ENCODE measurements at regions not wholly inside any gene's neighbourhood (a gene's known extent, or its start where the extent isn't known, plus 50 kb on each side); places are given as distances from the start of the nearest gene placed in this dataset.

DNA sequence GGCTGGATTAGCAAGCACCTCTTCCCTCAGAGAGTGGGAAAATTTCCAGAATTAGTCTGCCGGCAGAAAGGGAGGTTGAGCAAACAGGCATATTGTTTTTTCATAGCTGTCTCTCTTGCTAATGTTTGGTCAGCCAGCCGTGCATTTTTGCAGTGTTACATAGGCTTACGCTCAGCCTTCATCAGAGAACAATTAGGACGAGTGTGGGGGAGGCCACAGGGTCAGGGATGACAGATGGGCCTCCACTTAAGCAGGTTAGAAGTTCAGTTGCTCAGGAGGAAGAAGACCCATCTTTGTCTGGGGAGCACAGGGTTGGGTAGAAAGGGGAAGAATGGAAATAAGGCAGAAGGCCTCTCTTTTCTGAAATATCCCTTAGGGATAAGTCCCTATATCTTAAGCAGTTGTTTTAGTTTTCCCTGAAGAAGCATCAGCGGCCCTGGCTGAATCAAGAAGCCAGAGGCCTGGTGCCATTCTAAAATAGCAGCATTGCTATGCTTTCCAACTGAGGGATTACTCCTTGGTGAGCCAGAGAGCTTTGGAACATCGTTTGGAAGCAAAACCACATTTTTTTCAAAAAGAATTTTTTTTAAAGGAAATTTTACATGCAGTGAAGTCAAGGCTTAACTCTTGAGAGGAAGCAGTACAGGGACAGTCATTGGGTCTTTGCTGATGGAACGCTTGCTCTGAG is 118.8 kb downstream of the SMIM20 start:
- Histone ChIP-seq H3K4me2 (ENCODE audit: control insufficient read depth, insufficient read depth) (no peak overlapping the region), H2AFZ (ENCODE audit: control insufficient read depth, low read depth, low read length) (no peak overlapping the region), H4K20me1 (ENCODE audit: control insufficient read depth, insufficient read depth) (no peaks in the 10 kb centered on the region), H3K36me3 (ENCODE audit: control insufficient read depth in 2 of 2, insufficient read depth in 2 of 2, low read length in 1 of 2) (no peaks in the 10 kb centered on the region), H3K27me3 (replicated peaks in 1 of 2; ENCODE audit: control insufficient read depth in 2 of 2, insufficient read depth in 2 of 2, low read length in 1 of 2) (no peaks in the 10 kb centered on the region), H3K4me1 (ENCODE audit: control insufficient read depth, insufficient read depth, low read length) (peaks cover 4% of the 10 kb centered on the region), H3K4me3 (no peak overlapping the region), H3K9me3 (replicated peaks; ENCODE audit: control insufficient read depth, insufficient read depth, low read length) (no peaks in the 10 kb centered on the region; the same call in 2 of the 3 replicates), H3K79me2 (ENCODE audit: control insufficient read depth, insufficient read depth, low read length) (no peaks in the 10 kb centered on the region), H3K27ac (ENCODE audit: control insufficient read depth, insufficient read depth) (no peak overlapping the region), H3K9ac (ENCODE audit: control insufficient read depth, insufficient read depth, low read length) (no peak overlapping the region)
- no peak for TF ChIP-seq ETV6 (conservative IDR thresholded peaks at IDR 0.05 in 1 of 2, IDR thresholded peaks at IDR 0.05 in 1 of 2; ENCODE audit: borderline replicate concordance in 1 of 2, low read depth in 1 of 2)
- TF ChIP-seq CHD4 (IDR thresholded peaks at IDR 0.05): no peak
- TF ChIP-seq, protein P1, sequence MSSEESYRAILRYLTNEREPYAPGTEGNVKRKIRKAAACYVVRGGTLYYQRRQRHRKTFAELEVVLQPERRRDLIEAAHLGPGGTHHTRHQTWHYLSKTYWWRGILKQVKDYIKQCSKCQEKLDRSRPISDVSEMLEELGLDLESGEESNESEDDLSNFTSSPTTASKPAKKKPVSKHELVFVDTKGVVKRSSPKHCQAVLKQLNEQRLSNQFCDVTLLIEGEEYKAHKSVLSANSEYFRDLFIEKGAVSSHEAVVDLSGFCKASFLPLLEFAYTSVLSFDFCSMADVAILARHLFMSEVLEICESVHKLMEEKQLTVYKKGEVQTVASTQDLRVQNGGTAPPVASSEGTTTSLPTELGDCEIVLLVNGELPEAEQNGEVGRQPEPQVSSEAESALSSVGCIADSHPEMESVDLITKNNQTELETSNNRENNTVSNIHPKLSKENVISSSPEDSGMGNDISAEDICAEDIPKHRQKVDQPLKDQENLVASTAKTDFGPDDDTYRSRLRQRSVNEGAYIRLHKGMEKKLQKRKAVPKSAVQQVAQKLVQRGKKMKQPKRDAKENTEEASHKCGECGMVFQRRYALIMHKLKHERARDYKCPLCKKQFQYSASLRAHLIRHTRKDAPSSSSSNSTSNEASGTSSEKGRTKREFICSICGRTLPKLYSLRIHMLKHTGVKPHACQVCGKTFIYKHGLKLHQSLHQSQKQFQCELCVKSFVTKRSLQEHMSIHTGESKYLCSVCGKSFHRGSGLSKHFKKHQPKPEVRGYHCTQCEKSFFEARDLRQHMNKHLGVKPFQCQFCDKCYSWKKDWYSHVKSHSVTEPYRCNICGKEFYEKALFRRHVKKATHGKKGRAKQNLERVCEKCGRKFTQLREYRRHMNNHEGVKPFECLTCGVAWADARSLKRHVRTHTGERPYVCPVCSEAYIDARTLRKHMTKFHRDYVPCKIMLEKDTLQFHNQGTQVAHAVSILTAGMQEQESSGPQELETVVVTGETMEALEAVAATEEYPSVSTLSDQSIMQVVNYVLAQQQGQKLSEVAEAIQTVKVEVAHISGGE (CRISPR knock-in tag; IDR thresholded peaks at IDR 0.05): no peak
- no peak for TF ChIP-seq SIN3A (IDR thresholded peaks at IDR 0.05; ENCODE audit: low read depth, low read length)
- TF ChIP-seq, protein P2, sequence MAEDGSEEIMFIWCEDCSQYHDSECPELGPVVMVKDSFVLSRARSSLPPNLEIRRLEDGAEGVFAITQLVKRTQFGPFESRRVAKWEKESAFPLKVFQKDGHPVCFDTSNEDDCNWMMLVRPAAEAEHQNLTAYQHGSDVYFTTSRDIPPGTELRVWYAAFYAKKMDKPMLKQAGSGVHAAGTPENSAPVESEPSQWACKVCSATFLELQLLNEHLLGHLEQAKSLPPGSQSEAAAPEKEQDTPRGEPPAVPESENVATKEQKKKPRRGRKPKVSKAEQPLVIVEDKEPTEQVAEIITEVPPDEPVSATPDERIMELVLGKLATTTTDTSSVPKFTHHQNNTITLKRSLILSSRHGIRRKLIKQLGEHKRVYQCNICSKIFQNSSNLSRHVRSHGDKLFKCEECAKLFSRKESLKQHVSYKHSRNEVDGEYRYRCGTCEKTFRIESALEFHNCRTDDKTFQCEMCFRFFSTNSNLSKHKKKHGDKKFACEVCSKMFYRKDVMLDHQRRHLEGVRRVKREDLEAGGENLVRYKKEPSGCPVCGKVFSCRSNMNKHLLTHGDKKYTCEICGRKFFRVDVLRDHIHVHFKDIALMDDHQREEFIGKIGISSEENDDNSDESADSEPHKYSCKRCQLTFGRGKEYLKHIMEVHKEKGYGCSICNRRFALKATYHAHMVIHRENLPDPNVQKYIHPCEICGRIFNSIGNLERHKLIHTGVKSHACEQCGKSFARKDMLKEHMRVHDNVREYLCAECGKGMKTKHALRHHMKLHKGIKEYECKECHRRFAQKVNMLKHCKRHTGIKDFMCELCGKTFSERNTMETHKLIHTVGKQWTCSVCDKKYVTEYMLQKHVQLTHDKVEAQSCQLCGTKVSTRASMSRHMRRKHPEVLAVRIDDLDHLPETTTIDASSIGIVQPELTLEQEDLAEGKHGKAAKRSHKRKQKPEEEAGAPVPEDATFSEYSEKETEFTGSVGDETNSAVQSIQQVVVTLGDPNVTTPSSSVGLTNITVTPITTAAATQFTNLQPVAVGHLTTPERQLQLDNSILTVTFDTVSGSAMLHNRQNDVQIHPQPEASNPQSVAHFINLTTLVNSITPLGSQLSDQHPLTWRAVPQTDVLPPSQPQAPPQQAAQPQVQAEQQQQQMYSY (CRISPR knock-in tag; IDR thresholded peaks at IDR 0.05): no peak
- no peak for TF ChIP-seq CHD1 (IDR thresholded peaks at IDR 0.05; ENCODE audit: low read depth, low read length)
- TF ChIP-seq IRF4 (IDR thresholded peaks at IDR 0.05; ENCODE audit: low read depth, low read length): no peak
- TF ChIP-seq KDM1A (IDR thresholded peaks at IDR 0.05; ENCODE audit: borderline replicate concordance): no peak
- TF ChIP-seq, protein P3, sequence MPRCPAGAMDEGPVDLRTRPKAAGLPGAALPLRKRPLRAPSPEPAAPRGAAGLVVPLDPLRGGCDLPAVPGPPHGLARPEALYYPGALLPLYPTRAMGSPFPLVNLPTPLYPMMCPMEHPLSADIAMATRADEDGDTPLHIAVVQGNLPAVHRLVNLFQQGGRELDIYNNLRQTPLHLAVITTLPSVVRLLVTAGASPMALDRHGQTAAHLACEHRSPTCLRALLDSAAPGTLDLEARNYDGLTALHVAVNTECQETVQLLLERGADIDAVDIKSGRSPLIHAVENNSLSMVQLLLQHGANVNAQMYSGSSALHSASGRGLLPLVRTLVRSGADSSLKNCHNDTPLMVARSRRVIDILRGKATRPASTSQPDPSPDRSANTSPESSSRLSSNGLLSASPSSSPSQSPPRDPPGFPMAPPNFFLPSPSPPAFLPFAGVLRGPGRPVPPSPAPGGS (IDR thresholded peaks at IDR 0.05; ENCODE audit: borderline replicate concordance, insufficient read depth, low read depth, low read length, poor library complexity, severe bottlenecking): no peak
- no peak for TF ChIP-seq FOXK2 (IDR thresholded peaks at IDR 0.05)
- TF ChIP-seq, protein P4, sequence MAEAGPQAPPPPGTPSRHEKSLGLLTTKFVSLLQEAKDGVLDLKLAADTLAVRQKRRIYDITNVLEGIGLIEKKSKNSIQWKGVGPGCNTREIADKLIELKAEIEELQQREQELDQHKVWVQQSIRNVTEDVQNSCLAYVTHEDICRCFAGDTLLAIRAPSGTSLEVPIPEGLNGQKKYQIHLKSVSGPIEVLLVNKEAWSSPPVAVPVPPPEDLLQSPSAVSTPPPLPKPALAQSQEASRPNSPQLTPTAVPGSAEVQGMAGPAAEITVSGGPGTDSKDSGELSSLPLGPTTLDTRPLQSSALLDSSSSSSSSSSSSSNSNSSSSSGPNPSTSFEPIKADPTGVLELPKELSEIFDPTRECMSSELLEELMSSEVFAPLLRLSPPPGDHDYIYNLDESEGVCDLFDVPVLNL (IDR thresholded peaks at IDR 0.05; ENCODE audit: low read depth, low read length): no peak
- TF ChIP-seq CREM (IDR thresholded peaks at IDR 0.05; ENCODE audit: low read depth): no peak
- TF ChIP-seq POLR2A (IDR thresholded peaks at IDR 0.05; ENCODE audit: low read depth, low read length): no peak
- no peak for DNase-seq (ENCODE audit: low read depth, low spot score)
- CTCF ChIA-PET: no interaction called here
- 39% methylated on average over 7 of the region's 7 CpGs for WGBS (ENCODE audit: insufficient coverage, insufficient replicate concordance, low lambda C conversion rate, missing lambda C conversion rate)
- no TSS peak for BruUV-seq (replicated peaks)
- ATAC-seq: no peak
- POLR2A ChIA-PET: no interaction called here
- intact Hi-C loops (cut with micrococcal nuclease; ENCODE audit: unreplicated experiment): no loop called here
- RAD21 ChIA-PET (ENCODE audit: unreplicated experiment): no interaction called here
- FAIRE-seq: no peak
- in situ Hi-C loops (cut with MboI): no loop called here
- SMC1A ChIA-PET (ENCODE audit: uncharacterized antibody, unreplicated experiment): no interaction called here
